HPDE6-E6E7 (cell line): ENCODE measurements at regions not wholly inside any gene's neighbourhood (a gene's known extent, or its start where the extent isn't known, plus 50 kb on each side); places are given as distances from the start of the nearest gene placed in this dataset.

Source experiments
- DNase-seq: peaks from one replicate; pipeline ENCODE4 v3.0.0; 2011; ENCODE audit warnings: missing footprints; ENCODE audit errors: extremely low spot score

DNA sequence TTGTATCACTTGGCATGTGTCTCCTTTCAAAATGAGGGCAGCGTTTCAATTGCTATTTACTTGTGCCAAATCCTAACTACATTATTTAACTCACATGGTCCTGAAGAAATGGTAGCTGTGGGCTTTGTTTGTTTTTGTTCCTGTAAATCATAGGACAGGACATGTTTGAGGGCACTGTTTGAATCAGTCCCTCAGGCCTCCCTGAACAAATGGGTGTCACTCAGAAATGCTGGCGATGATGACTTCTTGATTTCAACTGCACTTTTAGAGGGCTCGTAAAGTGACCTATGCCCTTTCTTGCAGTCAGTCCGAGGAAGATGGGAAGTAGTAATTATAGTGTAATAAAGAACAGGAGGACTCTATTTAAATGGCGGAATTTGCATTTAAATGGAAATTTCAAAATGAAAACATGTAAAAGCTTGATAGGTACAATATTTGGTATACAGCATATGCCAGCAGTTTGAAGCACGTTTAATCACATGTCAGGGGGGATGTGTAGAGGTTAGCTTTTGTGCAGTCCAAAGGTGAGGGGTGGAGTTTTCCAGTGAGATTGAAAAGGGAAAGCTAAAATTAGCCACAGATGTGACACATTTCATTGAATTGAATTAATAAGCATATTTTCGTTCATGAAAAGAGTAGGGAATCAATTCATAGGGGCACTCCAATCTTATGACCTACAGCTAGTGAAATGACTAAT lies 1958.7 kb upstream of the IGFBP7 start:
- no peak for DNase-seq

GRCh38 chr4:59086410-59086809 lies 1976.2 kb upstream of the IGFBP7 start:
- no peak for DNase-seq

- DNase-seq: no peak
Observed at GRCh38 chr4:59091146-59092142, 1981.3 kb upstream of the IGFBP7 start.

- DNase-seq: no peak
Observed at GRCh38 chr4:59094505-59094904, 1984.3 kb upstream of the IGFBP7 start.

DNA sequence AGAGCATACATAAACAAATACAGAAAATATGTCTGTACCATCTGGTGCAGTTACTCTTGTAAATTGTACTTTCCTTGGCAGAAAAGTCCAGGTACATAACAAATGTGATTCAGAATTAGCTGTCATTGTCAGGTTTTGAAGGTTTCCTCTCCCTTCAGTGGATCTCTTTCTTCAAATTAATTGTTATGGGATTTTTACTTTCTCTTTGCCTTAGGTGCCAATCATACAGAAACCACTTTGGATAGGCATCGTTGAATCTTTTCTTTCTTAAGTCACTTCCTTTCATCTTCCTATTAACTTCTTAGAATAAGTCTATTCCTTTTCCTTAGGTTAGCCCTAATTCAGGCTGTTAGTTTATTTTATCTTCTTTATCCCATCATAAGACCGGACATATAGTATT lies 1992.1 kb upstream of the IGFBP7 start:
- no peak for DNase-seq

GRCh38 chr4:59120287-59120814 lies 2010.2 kb upstream of the IGFBP7 start:
- no peak for DNase-seq

DNA sequence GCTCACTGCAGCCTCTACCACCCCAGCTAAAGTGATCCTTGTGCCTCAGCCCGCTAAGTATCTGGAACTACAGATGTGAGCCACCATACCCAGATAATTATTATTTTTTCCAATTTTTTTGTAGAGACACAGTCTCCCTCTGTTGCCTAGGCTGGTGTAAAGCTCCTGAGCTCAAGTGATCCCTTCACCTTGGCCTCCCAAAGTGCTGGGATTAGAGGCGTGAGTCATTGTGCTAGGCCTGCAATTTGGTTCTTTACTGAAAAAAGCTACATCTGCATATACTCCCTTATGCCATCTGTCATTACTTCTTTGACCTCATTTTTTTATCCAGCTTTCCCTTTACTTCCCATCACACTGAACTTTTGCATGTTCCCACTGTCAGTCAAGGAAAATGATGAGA lies 2012.4 kb upstream of the IGFBP7 start:
- no peak for DNase-seq

GRCh38 chr4:59126159-59126558 lies 2016.0 kb upstream of the IGFBP7 start:
- DNase-seq: no peak

- no peak for DNase-seq
Observed at GRCh38 chr4:59127006-59127405, 2016.8 kb upstream of the IGFBP7 start.

DNA sequence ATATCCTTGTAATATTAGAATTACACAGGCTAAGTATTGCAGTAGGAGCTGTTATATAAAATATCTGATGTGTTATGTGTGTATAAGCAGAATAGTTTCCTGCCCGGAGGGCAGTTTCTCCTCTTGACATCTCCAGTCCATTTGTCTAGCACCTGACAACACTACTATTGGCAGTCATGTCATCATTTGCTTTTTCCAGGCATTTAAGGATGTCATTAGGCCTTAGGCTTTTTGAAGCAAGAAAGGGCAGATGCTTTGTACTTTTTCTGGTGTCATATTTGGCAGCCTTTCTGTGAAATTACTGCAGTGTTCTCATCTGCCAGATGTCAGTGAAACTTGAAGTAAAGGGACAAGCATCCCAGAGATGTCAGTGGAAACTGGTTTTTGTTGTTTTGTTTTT lies 2017.6 kb upstream of the IGFBP7 start:
- no peak for DNase-seq

DNA sequence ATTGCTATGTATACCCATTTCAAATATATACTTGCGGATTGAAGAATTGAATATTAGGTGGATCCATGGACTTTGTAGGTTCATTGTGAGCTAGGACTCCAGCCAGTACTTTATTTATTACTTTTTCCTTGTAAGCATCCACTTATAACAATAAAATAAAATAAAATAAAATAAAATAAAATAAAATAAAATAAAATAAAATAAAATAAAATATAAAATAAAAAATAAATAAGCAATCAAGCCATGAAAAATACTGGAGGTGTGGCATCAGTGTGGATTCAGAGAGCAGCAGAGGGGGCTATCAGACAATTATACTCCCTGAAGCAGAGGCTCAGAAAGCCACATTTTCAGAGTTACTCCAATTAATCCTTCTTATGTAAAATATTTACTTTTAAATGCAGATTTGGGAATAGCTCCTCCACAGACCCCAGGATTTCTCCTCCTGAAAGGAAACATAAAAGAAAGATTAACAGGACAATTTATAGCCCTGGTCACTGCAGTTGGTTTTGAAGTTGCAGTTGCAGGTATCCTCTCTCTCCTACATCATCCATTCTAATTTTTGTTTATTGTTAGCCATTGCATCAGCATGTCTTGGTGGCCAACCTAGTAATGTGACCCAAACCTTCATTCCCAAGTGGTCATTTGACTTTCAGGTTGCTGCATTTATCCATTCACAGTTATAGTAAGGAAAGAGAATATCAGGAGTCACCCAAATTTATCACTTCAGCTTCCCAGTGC lies 2025.2 kb upstream of the IGFBP7 start:
- DNase-seq: no peak

DNA sequence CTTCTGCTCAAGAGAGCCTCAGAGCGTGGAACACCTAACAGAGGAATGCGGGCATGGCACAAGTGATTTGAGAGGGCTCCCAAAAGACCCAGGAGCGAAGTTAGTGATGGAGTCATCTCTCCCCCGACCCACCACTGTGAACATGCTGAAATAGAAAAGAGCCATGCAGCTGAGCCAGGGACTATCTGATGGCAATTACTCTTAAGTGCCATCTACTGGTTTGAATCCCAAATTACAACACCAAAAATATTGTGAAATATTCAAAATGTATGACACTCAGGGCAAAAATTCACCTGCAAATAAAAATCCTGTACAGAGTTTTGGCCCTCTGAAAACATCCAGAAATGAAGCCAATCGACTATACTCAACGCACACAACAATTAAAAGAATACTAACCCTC lies 2038.9 kb upstream of the ADGRL3 start:
- DNase-seq: no peak

- DNase-seq: no peak
Observed at GRCh38 chr4:59175617-59176016, 2024.5 kb upstream of the ADGRL3 start.

DNA sequence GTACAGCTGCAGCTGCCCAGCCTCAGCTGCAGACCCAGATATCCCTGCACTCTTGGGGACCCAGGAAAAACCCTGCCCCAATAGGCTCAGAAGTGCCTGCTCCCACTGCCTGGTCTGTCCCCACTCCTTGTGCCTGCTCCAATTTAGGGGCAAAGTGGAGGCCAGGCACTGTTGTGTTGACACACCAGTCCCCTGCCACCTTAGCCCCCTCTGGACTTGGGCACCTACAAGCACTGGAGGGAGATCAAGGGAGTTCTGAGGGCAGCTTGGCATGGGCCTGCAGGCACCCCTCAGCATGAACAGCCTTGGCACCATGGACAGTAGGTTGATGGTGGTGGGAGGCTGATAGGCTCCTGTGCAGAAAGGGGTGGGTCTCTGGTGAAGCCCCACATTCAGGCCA lies 2020.8 kb upstream of the ADGRL3 start:
- no peak for DNase-seq

DNA sequence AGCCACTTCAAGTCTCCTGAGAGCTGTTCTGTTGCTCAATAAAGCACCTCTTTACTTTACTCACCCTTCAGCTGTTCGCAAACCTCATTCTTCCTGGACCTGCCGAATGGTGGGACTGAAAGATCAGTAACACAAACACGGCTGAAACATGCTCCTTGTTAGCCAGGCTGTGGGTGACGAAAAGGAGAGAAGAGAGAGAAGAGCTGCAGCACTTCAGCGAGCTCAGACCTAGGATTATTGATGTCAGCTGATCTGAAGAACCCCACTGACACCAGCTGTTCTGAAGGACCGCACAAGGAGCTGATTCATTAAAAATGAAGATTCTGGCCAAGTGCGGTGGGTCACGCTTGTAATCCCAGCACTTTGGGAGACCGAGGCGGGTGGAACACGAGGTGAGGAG lies 2020.0 kb upstream of the ADGRL3 start:
- no peak for DNase-seq

- DNase-seq: no peak
Observed at GRCh38 chr4:59180969-59181368, 2019.2 kb upstream of the ADGRL3 start.

- DNase-seq: no peak
Observed at GRCh38 chr4:59195839-59196238, 2004.3 kb upstream of the ADGRL3 start.

DNA sequence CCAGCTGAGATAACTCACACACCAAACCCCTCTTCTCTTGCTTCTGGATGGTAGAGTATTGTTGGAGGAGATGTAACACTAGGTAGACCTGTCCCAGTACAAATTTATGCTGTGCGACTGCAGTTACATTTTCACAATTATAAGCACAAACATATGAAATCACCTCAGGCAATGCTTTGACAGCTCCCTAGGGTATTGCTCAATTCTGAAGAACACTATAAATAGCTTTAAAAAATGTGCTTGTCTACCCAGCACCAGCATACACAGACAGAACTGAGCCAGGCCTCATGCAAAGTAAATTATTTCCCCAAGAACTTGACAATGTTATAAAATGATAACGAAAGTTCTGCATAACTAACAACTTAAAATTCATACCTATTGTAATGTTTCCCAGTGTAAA lies 1999.1 kb upstream of the ADGRL3 start:
- no peak for DNase-seq

DNA sequence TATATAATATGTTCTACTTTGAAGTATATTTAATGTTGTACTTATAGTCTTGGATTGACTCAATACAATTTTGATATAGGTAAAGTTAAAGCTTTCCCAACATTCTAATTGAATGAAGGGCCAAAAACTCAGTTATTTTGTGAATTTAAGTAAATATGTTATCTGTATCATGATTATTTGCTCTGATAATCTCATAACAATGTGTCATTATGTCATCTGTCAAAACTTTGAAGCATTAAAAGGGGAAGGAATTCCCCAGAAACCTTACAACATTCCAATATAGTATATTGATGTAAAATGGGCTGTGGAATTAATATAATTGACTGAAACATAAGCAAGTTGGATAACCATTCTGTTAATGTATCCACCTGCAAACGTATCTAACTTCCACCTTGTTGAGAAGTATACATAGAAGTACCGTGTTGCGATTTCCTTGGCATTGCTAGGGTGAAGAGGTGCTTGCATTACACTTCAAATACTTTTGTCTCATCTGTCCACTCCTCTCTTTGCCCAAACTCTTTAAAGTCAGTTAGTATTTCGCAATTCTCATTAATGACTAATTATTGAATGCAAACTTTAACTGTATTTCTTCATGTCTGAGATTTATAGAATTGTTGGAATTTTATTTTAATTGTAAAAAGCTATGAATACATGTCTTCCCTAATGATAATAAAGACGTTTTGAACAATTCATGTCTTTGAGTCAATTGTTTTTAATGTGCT lies 1982.1 kb upstream of the ADGRL3 start:
- no peak for DNase-seq

- no peak for DNase-seq
Observed at GRCh38 chr4:59222221-59222620, 1977.9 kb upstream of the ADGRL3 start.

GRCh38 chr4:59223292-59223941 lies 1976.7 kb upstream of the ADGRL3 start:
- DNase-seq: no peak
